ENCODE measurements at regions not wholly inside any gene's neighbourhood (a gene's known extent, or its start where the extent isn't known, plus 50 kb on each side); places are given as distances from the start of the nearest gene placed in this dataset.

GRCh38 chr2:235141411-235142128 is 189.8 kb downstream of the SH3BP4 start:
- Histone ChIP-seq H3K9me3 (ENCODE audit: control insufficient read depth in 2 of 3, insufficient read depth in 1 of 3, low read length in 3 of 3) (no peaks in the 10 kb centered on the region), H3K36me3 (ENCODE audit: control insufficient read depth in 2 of 3, insufficient read depth in 3 of 3, low read length in 3 of 3) (no peaks in the 10 kb centered on the region), H3K27me3 (ENCODE audit: control insufficient read depth, insufficient read depth, low read length) (no peaks in the 10 kb centered on the region), H3K9ac (ENCODE audit: low read length in 3 of 3) (no peak overlapping the region), H3K4me1 (ENCODE audit: control insufficient read depth in 2 of 3, insufficient read depth in 2 of 3, low read depth in 1 of 3, low read length in 3 of 3) (no peaks in the 10 kb centered on the region), H3K27ac (ENCODE audit: low read depth in 2 of 2, low read length in 2 of 2) (no peak overlapping the region), H3K4me3 (ENCODE audit: low read length in 3 of 3) (no peak overlapping the region)
- intact Hi-C loops (cut with DNase I): no loop called here
- FAIRE-seq (no peak), DNase-seq (no peak)
- no peak for TF ChIP-seq CTCF (IDR thresholded peaks at IDR 0.05; ENCODE audit: borderline replicate concordance, extremely low read depth, insufficient read depth)

GRCh38 chr2:235142601-235143000 is 190.8 kb downstream of the SH3BP4 start:
- no peak overlapping the region for H3K27ac ChIP-seq (ENCODE audit: low read depth in 2 of 2, low read length in 2 of 2)
- no peaks in the 10 kb centered on the region for H3K27me3 ChIP-seq (ENCODE audit: control insufficient read depth, insufficient read depth, low read length)
- H3K36me3 ChIP-seq (ENCODE audit: control insufficient read depth in 2 of 3, insufficient read depth in 3 of 3, low read length in 3 of 3): no peaks in the 10 kb centered on the region
- FAIRE-seq: no peak
- H3K4me3 ChIP-seq (ENCODE audit: low read length in 3 of 3): no peak overlapping the region
- no peak for TF ChIP-seq CTCF (IDR thresholded peaks at IDR 0.05; ENCODE audit: borderline replicate concordance, extremely low read depth, insufficient read depth)
- no peaks in the 10 kb centered on the region for H3K9me3 ChIP-seq (ENCODE audit: control insufficient read depth in 2 of 3, insufficient read depth in 1 of 3, low read length in 3 of 3)
- no peak overlapping the region for H3K9ac ChIP-seq (ENCODE audit: low read length in 3 of 3)
- intact Hi-C loops (cut with DNase I): no loop called here
- no peaks in the 10 kb centered on the region for H3K4me1 ChIP-seq (ENCODE audit: control insufficient read depth in 2 of 3, insufficient read depth in 2 of 3, low read depth in 1 of 3, low read length in 3 of 3)
- no peak for DNase-seq

GRCh38 chr2:235143789-235144188 is 192.0 kb downstream of the SH3BP4 start:
- H3K36me3 ChIP-seq (ENCODE audit: control insufficient read depth in 2 of 3, insufficient read depth in 3 of 3, low read length in 3 of 3): no peaks in the 10 kb centered on the region
- no peak for DNase-seq
- no peaks in the 10 kb centered on the region for H3K27me3 ChIP-seq (ENCODE audit: control insufficient read depth, insufficient read depth, low read length)
- no peak overlapping the region for H3K4me3 ChIP-seq (ENCODE audit: low read length in 3 of 3)
- TF ChIP-seq CTCF (IDR thresholded peaks at IDR 0.05; ENCODE audit: borderline replicate concordance, extremely low read depth, insufficient read depth): no peak
- intact Hi-C loops (cut with DNase I): no loop called here
- no peaks in the 10 kb centered on the region for H3K9me3 ChIP-seq (ENCODE audit: control insufficient read depth in 2 of 3, insufficient read depth in 1 of 3, low read length in 3 of 3)
- no peaks in the 10 kb centered on the region for H3K4me1 ChIP-seq (ENCODE audit: control insufficient read depth in 2 of 3, insufficient read depth in 2 of 3, low read depth in 1 of 3, low read length in 3 of 3)
- no peak overlapping the region for H3K27ac ChIP-seq (ENCODE audit: low read depth in 2 of 2, low read length in 2 of 2)
- no peak overlapping the region for H3K9ac ChIP-seq (ENCODE audit: low read length in 3 of 3)
- no peak for FAIRE-seq

GRCh38 chr2:235144291-235144690 is 192.5 kb downstream of the SH3BP4 start:
- Histone ChIP-seq H3K27ac (ENCODE audit: low read depth in 2 of 2, low read length in 2 of 2) (no peak overlapping the region), H3K4me3 (ENCODE audit: low read length in 3 of 3) (no peak overlapping the region), H3K9ac (ENCODE audit: low read length in 3 of 3) (no peak overlapping the region), H3K9me3 (ENCODE audit: control insufficient read depth in 2 of 3, insufficient read depth in 1 of 3, low read length in 3 of 3) (no peaks in the 10 kb centered on the region), H3K36me3 (ENCODE audit: control insufficient read depth in 2 of 3, insufficient read depth in 3 of 3, low read length in 3 of 3) (no peaks in the 10 kb centered on the region), H3K4me1 (ENCODE audit: control insufficient read depth in 2 of 3, insufficient read depth in 2 of 3, low read depth in 1 of 3, low read length in 3 of 3) (no peaks in the 10 kb centered on the region), H3K27me3 (ENCODE audit: control insufficient read depth, insufficient read depth, low read length) (no peaks in the 10 kb centered on the region)
- intact Hi-C loops (cut with DNase I): no loop called here
- TF ChIP-seq CTCF (IDR thresholded peaks at IDR 0.05; ENCODE audit: borderline replicate concordance, extremely low read depth, insufficient read depth): no peak
- no peak for DNase-seq
- FAIRE-seq: no peak
